ENCODE measurements at regions not wholly inside any gene's neighbourhood (a gene's known extent, or its start where the extent isn't known, plus 50 kb on each side); places are given as distances from the start of the nearest gene placed in this dataset.

- TF ChIP-seq CHD7 (IDR thresholded peaks at IDR 0.05; ENCODE audit: insufficient replicate concordance, low read length) (no peak), USF2 (IDR thresholded peaks at IDR 0.05; ENCODE audit: low read length) (no peak), GTF2F1 (IDR thresholded peaks at IDR 0.05; ENCODE audit: borderline replicate concordance, low read depth, low read length) (no peak), ATF3 (IDR thresholded peaks at IDR 0.05; ENCODE audit: insufficient read depth, low read depth, low read length) (no peak), CEBPB (IDR thresholded peaks at IDR 0.05; ENCODE audit: low read depth, low read length) (no peak), MAFK (IDR thresholded peaks at IDR 0.05; ENCODE audit: low read depth, low read length) (no peak), POLR2A (IDR thresholded peaks at IDR 0.05; ENCODE audit: control extremely low read depth in 1 of 2, low read depth in 2 of 2, low read length in 2 of 2) (no peak)
Measured at GRCh38 chr15:94610069-94610468, 378.7 kb downstream of the MCTP2 start (continued).

All from H1 (cell line).